ENCODE measurements at regions not wholly inside any gene's neighbourhood (a gene's known extent, or its start where the extent isn't known, plus 50 kb on each side); places are given as distances from the start of the nearest gene placed in this dataset.

GRCh38 chr12:84706374-84706773, 206.2 kb downstream of the SLC6A15 start:
- DNase-seq (ENCODE audit: low read depth) = no peak
- TF ChIP-seq CTCF (IDR thresholded peaks at IDR 0.05; ENCODE audit: low read length, missing control alignments) = no peak

GRCh38 chr12:84704856-84705255, 207.7 kb downstream of the SLC6A15 start:
- no peak overlapping the region for H3K4me3 ChIP-seq (replicated peaks; ENCODE audit: low read depth, low read length)
- no peak for DNase-seq (ENCODE audit: low read depth)
- TF ChIP-seq CTCF (IDR thresholded peaks at IDR 0.05; ENCODE audit: low read length, missing control alignments) = no peak

More at GRCh38 chr12:84706374-84706773, 206.2 kb downstream of the SLC6A15 start:
- H3K4me3 ChIP-seq (replicated peaks; ENCODE audit: low read depth, low read length) = no peak overlapping the region

- H3K4me3 ChIP-seq (replicated peaks; ENCODE audit: low read depth, low read length) = no peak overlapping the region
- DNase-seq (ENCODE audit: low read depth) = no peak
- no peak for TF ChIP-seq CTCF (IDR thresholded peaks at IDR 0.05; ENCODE audit: low read length, missing control alignments)
Observed at GRCh38 chr12:84702001-84702400, 210.6 kb downstream of the SLC6A15 start.

- H3K4me3 ChIP-seq (replicated peaks; ENCODE audit: low read depth, low read length) = no peak overlapping the region
- TF ChIP-seq CTCF (IDR thresholded peaks at IDR 0.05; ENCODE audit: low read length, missing control alignments) = no peak
- DNase-seq (ENCODE audit: low read depth) = no peak
Observed at GRCh38 chr12:84701041-84701440, 211.6 kb downstream of the SLC6A15 start.

GRCh38 chr12:84698576-84699333, 213.8 kb downstream of the SLC6A15 start:
- no peak for DNase-seq (ENCODE audit: low read depth)
- no peak overlapping the region for H3K4me3 ChIP-seq (replicated peaks; ENCODE audit: low read depth, low read length)
- TF ChIP-seq CTCF (IDR thresholded peaks at IDR 0.05; ENCODE audit: low read length, missing control alignments) = no peak

GRCh38 chr12:84696908-84697540, 215.6 kb downstream of the SLC6A15 start:
- no peak overlapping the region for H3K4me3 ChIP-seq (replicated peaks; ENCODE audit: low read depth, low read length)
- TF ChIP-seq CTCF (IDR thresholded peaks at IDR 0.05; ENCODE audit: low read length, missing control alignments) = no peak
- no peak for DNase-seq (ENCODE audit: low read depth)
